IMR-90 (cell line): ENCODE measurements at regions not wholly inside any gene's neighbourhood (a gene's known extent, or its start where the extent isn't known, plus 50 kb on each side); places are given as distances from the start of the nearest gene placed in this dataset.

Source experiments
- ATAC-seq: fragments of 200-7000 bp; cut with Tn5 transposase; 2 replicates; pipeline ENCODE4 v1.9.1; 2020; ENCODE audit warnings: low read depth, mild to moderate bottlenecking, moderate library complexity
- BruUV-seq: library from RNA; stranded (reverse); fragments of 400-500 nt; replicated peaks from 2 replicates; lab custom pipeline; 2021; lab: Mats Ljungman, UMichigan
- CTCF ChIA-PET: fragments of 300-600 bp; formaldehyde crosslinking; extraction: SDS; loops from one replicate; lab custom pipeline; 2021; ENCODE audit warnings: antibody characterized with exemption; lab: Yijun Ruan, JAX
- POLR2A ChIA-PET: fragments of 300-600 bp; sonication (Branson Sonifier 250); formaldehyde crosslinking; loops from one replicate; lab custom pipeline; 2022; ENCODE audit warnings: antibody characterized with exemption; ENCODE audit not compliant: unreplicated experiment; lab: Charles Lee
- DNase-seq: peaks from one replicate; pipeline ENCODE4 v3.0.0; 2013
- H2AFZ ChIP-seq: replicated peaks from 2 replicates; pipeline ENCODE3; 2013; ENCODE audit warnings: low read length, mild to moderate bottlenecking; ENCODE audit not compliant: poor library complexity
- H2AK5ac ChIP-seq: 2 replicates; pipeline ENCODE4 v1.6.1; 2013; ENCODE audit warnings: low read depth, low read length, inconsistent platforms
- H2AK9ac ChIP-seq: replicated peaks from 2 replicates; pipeline ENCODE3; 2013; ENCODE audit warnings: mild to moderate bottlenecking, low read depth, low read length, moderate library complexity; ENCODE audit not compliant: poor library complexity
- H2BK120ac ChIP-seq: 2 replicates; pipeline ENCODE4 v1.6.1; 2013; ENCODE audit warnings: low read depth, low read length, inconsistent platforms
- H2BK15ac ChIP-seq: 3 replicates; pipeline ENCODE4 v1.6.1; 2013; ENCODE audit warnings: low read depth, low read length, inconsistent platforms
- H2BK20ac ChIP-seq: 2 replicates; pipeline ENCODE4 v1.6.1; 2013; ENCODE audit warnings: low read depth, mild to moderate bottlenecking, inconsistent platforms, low read length, moderate library complexity
- H2BK5ac ChIP-seq: 2 replicates; pipeline ENCODE4 v1.6.1; 2013; ENCODE audit warnings: mild to moderate bottlenecking, low read depth, low read length, inconsistent platforms; ENCODE audit not compliant: poor library complexity, severe bottlenecking
- H3K14ac ChIP-seq: replicated peaks from 2 replicates; pipeline ENCODE4 v1.6.1; 2013; ENCODE audit warnings: low read depth, low read length, inconsistent platforms
- H3K18ac ChIP-seq: 2 replicates; pipeline ENCODE4 v1.6.1; 2013; ENCODE audit warnings: low read depth, low read length, control low read depth
- H3K23ac ChIP-seq: 2 replicates; pipeline ENCODE4 v1.6.1; 2013; ENCODE audit warnings: low read depth, low read length, inconsistent platforms
- H3K27ac ChIP-seq: 2 replicates; pipeline ENCODE4 v1.5.1; 2013; ENCODE audit warnings: mild to moderate bottlenecking, control low read depth, low read length; ENCODE audit not compliant: insufficient read depth
- H3K27me3 ChIP-seq: 2 replicates; pipeline ENCODE4 v1.6.1; 2013; ENCODE audit warnings: low read length; ENCODE audit not compliant: control insufficient read depth, insufficient read depth
- H3K36me3 ChIP-seq: 2 replicates; pipeline ENCODE4 v1.6.1; 2013; ENCODE audit warnings: low read length, mixed read lengths; ENCODE audit not compliant: control insufficient read depth, insufficient read depth
- H3K4ac ChIP-seq: 2 replicates; pipeline ENCODE4 v1.6.1; 2013; ENCODE audit warnings: low read depth, low read length, inconsistent platforms
- H3K4me1 ChIP-seq: 2 replicates; pipeline ENCODE4 v1.6.1; 2013; ENCODE audit warnings: low read length, mixed read lengths; ENCODE audit not compliant: control insufficient read depth, insufficient read depth
- H3K4me2 ChIP-seq: 2 replicates; pipeline ENCODE4 v1.6.1; 2013; ENCODE audit warnings: low read depth, mild to moderate bottlenecking, control low read depth, low read length, moderate library complexity
- H3K4me3 ChIP-seq: 2 replicates; pipeline ENCODE4 v1.5.1; 2013; ENCODE audit warnings: low read depth, mild to moderate bottlenecking, control low read depth, low read length, moderate library complexity; ENCODE audit not compliant: insufficient read depth
- H3K56ac ChIP-seq: 2 replicates; pipeline ENCODE4 v1.6.1; 2013; ENCODE audit warnings: low read length, inconsistent platforms; ENCODE audit not compliant: insufficient read depth; ENCODE audit errors: extremely low read depth
- H3K79me1 ChIP-seq, 2 experiments: 2 replicates each; pipeline ENCODE4 v1.6.1; 2013; ENCODE audit warnings: low read length in 2 of 2, inconsistent platforms in 1 of 2, low read depth in 1 of 2
- H3K9ac ChIP-seq: 2 replicates; pipeline ENCODE4 v1.6.1; 2013; ENCODE audit warnings: low read depth, low read length, control low read depth
- H3K9me1 ChIP-seq: 2 replicates; pipeline ENCODE4 v1.6.1; 2013; ENCODE audit warnings: low read length, inconsistent platforms; ENCODE audit not compliant: insufficient read depth
- H3K9me3 ChIP-seq: 2 replicates; pipeline ENCODE4 v1.6.1; 2013; ENCODE audit warnings: low read length; ENCODE audit not compliant: control insufficient read depth, insufficient read depth
- H4K20me1 ChIP-seq: 2 replicates; pipeline ENCODE4 v1.6.1; 2013; ENCODE audit warnings: low read length, inconsistent platforms; ENCODE audit not compliant: insufficient read depth
- H4K5ac ChIP-seq: 2 replicates; pipeline ENCODE4 v1.6.1; 2013; ENCODE audit warnings: mild to moderate bottlenecking, low read depth, low read length, control low read depth
- H4K8ac ChIP-seq, 2 experiments: 2 replicates each; pipeline ENCODE4 v1.6.1; 2013; ENCODE audit warnings: low read depth in 2 of 2, low read length in 2 of 2, control low read depth in 1 of 2, inconsistent platforms in 1 of 2
- H4K91ac ChIP-seq: 2 replicates; pipeline ENCODE4 v1.6.1; 2013; ENCODE audit warnings: low read depth, low read length, inconsistent platforms; ENCODE audit not compliant: insufficient read depth
- CHD1 ChIP-seq: IDR thresholded peaks from 2 replicates; pipeline ENCODE4 v1.6.1; 2012; ENCODE audit warnings: low read depth, low read length, improper control_type of control experiment
- CTCF ChIP-seq: conservative IDR thresholded peaks from 2 replicates; pipeline ENCODE4 v1.5.1; 2012; ENCODE audit warnings: mild to moderate bottlenecking, low read depth, low read length, improper control_type of control experiment
- MAFK ChIP-seq: IDR thresholded peaks from 2 replicates; pipeline ENCODE4 v1.6.1; 2012; ENCODE audit warnings: low read depth, low read length, improper control_type of control experiment
- MAZ ChIP-seq: IDR thresholded peaks from 2 replicates; pipeline ENCODE4 v1.6.1; 2012; ENCODE audit warnings: low read depth, mild to moderate bottlenecking, low read length, improper control_type of control experiment, moderate library complexity, borderline replicate concordance
- MXI1 ChIP-seq: IDR thresholded peaks from 2 replicates; pipeline ENCODE4 v1.6.1; 2012; ENCODE audit warnings: low read depth, mild to moderate bottlenecking, low read length, moderate library complexity, borderline replicate concordance
- POLR2A ChIP-seq: IDR thresholded peaks from 2 replicates; pipeline ENCODE4 v1.6.1; 2012; ENCODE audit warnings: mild to moderate bottlenecking, low read depth, low read length
- RAD21 ChIP-seq: IDR thresholded peaks from 2 replicates; pipeline ENCODE4 v1.6.1; 2012; ENCODE audit warnings: low read length, improper control_type of control experiment
- WGBS, 2 experiments: methylation state at CpG; one replicate each; pipeline versions ENCODE4 v1.1.5 to v1.1.7; 2013; ENCODE audit warnings: missing lambda C conversion rate in 2 of 2; ENCODE audit not compliant: insufficient read length in 1 of 2; ENCODE audit errors: extremely low coverage in 2 of 2; 5-methylcytosine and 5-hydroxymethylcytosine counted together
- dilution Hi-C: fragments of 300-500 bp; cut with HindIII; formaldehyde crosslinking; loops from one replicate; pipeline ENCODE4 v1.14.3; 2018; ENCODE audit warnings: low sequenced_read_pairs; ENCODE audit not compliant: unreplicated experiment
- in situ Hi-C: fragments of 300-500 bp; cut with MboI; formaldehyde crosslinking; loops from 3 replicates; pipeline ENCODE4 v1.14.3; 2019; ENCODE audit warnings: low sequenced_read_pairs, inconsistent platforms, mixed read lengths
- intact Hi-C: fragments of 100-400 bp; cut with micrococcal nuclease; formaldehyde crosslinking; loops from 2 replicates; pipeline ENCODE4 v1.10.0; 2022

GRCh38 chr4:58477513-58477912, 1367.3 kb upstream of the IGFBP7 start:
- Histone ChIP-seq H3K9me1 (no peaks in the 10 kb centered on the region), H4K8ac (no peak overlapping the region), H2AFZ (no peak overlapping the region), H3K9ac (no peak overlapping the region), H4K20me1 (no peaks in the 10 kb centered on the region), H2BK120ac (no peak overlapping the region), H3K4ac (no peak overlapping the region), H2AK5ac (no peak overlapping the region), H3K4me3 (no peak overlapping the region), H3K36me3 (no peaks in the 10 kb centered on the region), H3K9me3 (peaks cover 4% of the 10 kb centered on the region; the same call in 1 of the 2 replicates), H3K14ac (no peak overlapping the region), H2BK15ac (no peak overlapping the region), H2BK5ac (no peak overlapping the region), H3K27me3 (no peaks in the 10 kb centered on the region), H3K27ac (no peak overlapping the region), H3K4me2 (no peak overlapping the region), H4K91ac (no peak overlapping the region), H3K56ac (no peak overlapping the region), H2AK9ac (no peak overlapping the region), H3K23ac (no peak overlapping the region), H2BK20ac (no peak overlapping the region), H3K79me1 (no peaks in the 10 kb centered on the region), H3K4me1 (no peaks in the 10 kb centered on the region), H3K18ac (no peak overlapping the region), H4K5ac (no peak overlapping the region)
- ATAC-seq (no peak), DNase-seq (no peak)
- intact Hi-C loops = no loop called here
- no CpG with 5 or more reads among the region's 3 CpGs for whole genome bisulfite sequencing, 2 experiments
- TF ChIP-seq MAFK (no peak), MAZ (no peak), MXI1 (no peak), CTCF (no peak), RAD21 (no peak), CHD1 (no peak), POLR2A (no peak)
- in situ Hi-C loops = no loop called here
- BruUV-seq = no TSS peak
- CTCF ChIA-PET = no interaction called here
- POLR2A ChIA-PET = no interaction called here
- dilution Hi-C loops = no loop called here
